DND-41 (cell line): ENCODE measurements at regions not wholly inside any gene's neighbourhood (a gene's known extent, or its start where the extent isn't known, plus 50 kb on each side); places are given as distances from the start of the nearest gene placed in this dataset.

Experiments used
- EZH2 ChIP-seq: IDR thresholded peaks from 3 replicates; pipeline ENCODE4 v1.6.1; 2012; ENCODE audit warnings: borderline replicate concordance, low read depth, mild to moderate bottlenecking, moderate library complexity, low read length, inconsistent platforms; ENCODE audit not compliant: severe bottlenecking
- TF ChIP-seq, protein P1 (sequence below): IDR thresholded peaks from 2 replicates; pipeline ENCODE4 v1.5.1; 2012; ENCODE audit warnings: borderline replicate concordance, low read length, moderate library complexity, mild to moderate bottlenecking; ENCODE audit not compliant: poor library complexity, severe bottlenecking; ENCODE audit errors: extremely low read depth

DNA sequence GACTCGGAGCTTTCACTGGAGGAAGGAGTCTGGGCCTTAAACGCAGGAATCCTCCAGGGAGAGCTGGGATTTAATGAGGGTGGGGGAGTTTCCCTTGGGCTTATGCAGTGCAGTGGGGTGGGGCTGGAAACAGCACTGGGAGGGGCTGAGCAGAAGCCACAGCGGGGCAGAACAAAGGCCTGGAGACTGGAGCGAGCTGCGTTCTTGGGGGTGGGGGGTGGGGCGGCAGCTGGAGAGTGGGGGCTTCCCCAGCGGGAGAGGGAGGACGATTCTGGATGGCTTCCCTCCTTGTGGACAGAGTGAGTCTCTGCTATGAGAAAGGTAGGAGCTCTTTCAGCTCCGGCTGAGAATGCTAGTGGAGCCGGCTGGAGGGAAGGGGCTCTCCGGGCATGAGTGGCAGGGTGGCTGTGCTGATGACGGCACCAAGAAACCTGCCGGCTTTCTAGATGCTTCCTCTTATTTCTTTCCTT is 406.0 kb downstream of the SEC14L1 start:
- TF ChIP-seq, protein P1, sequence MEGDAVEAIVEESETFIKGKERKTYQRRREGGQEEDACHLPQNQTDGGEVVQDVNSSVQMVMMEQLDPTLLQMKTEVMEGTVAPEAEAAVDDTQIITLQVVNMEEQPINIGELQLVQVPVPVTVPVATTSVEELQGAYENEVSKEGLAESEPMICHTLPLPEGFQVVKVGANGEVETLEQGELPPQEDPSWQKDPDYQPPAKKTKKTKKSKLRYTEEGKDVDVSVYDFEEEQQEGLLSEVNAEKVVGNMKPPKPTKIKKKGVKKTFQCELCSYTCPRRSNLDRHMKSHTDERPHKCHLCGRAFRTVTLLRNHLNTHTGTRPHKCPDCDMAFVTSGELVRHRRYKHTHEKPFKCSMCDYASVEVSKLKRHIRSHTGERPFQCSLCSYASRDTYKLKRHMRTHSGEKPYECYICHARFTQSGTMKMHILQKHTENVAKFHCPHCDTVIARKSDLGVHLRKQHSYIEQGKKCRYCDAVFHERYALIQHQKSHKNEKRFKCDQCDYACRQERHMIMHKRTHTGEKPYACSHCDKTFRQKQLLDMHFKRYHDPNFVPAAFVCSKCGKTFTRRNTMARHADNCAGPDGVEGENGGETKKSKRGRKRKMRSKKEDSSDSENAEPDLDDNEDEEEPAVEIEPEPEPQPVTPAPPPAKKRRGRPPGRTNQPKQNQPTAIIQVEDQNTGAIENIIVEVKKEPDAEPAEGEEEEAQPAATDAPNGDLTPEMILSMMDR, result no peak
- no peak for TF ChIP-seq EZH2
